ENCODE measurements at regions not wholly inside any gene's neighbourhood (a gene's known extent, or its start where the extent isn't known, plus 50 kb on each side); places are given as distances from the start of the nearest gene placed in this dataset.

DNA sequence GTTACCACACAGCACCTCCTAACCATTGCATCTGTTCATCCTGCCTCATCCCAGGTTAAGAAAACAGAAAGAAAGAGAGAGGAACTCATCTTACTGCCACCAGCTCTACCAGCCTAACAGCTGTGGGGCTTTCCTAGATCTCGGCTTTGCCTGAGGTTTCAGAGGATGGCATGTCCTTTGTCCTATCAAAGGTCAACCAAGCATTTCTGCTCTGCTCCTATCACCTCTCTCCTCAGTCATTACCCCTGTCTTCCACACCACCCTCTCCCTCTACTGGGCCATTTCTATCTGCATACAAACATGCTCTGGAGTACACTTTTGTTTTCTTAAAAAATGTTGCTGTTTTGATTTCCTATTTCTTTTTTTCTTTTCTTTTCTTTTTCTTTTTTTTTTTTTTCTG lies 393.3 kb downstream of the IRS2 start:
- DNase-seq: no peak

DNA sequence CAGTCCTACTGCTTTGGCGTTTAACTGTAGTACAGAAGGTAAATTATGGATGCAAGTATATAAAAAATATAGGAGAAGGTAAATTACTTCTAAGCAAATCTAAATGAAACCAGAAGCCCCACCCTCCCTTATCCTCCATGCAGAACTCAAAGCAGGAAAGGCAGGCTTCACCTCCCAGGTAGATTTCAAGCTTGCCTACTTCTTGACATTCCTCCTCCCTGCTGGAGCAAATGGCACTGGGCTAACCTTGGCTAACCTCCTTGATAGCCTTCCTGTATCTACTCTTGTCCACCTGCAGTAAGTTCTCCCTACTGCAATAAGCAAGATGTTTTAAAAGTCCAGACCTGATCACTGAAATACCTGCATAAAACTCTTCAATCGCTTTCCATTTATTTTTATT lies 396.0 kb downstream of the IRS2 start:
- DNase-seq: no peak

DNA sequence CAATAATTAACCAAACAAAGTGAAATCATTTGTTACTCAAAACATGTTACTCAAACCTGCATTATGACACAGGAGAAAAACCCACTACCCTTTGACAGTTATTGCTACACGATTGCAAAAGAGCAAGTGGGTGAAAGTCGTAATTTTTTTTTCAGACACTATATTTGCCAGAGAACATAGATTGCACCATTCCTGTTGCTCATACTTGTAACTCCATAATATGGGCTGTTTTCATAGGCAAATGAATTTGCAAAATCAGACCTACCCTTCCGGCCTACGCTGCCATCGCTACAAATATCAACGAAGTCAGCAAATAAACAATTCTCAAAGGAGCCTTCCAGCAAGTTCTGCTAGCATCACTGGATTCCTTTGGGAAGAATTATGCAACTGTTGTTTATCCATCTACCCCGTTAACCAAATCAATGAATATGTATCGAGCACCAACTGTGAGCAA lies 396.5 kb downstream of the IRS2 start:
- DNase-seq: peak; percentile 1

DNA sequence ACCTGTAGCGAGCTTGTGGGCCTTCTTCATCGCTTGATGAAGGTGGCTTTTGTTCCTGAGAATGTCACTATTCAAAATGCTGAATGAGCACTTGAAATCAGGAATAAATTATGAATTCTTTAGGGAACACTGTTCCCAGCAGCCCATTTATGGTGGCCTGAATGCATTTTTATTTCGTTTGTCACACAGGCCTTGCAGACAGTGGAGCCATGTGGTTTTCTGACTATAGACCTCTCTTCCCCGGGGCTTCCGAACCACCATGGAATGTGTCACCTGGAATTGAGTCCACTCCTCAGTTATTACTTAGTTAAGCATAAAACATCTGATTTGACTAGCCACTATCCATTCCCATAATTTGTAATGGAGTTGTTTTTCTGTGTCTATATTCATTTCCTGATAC lies 396.9 kb downstream of the IRS2 start:
- no peak for DNase-seq

DNA sequence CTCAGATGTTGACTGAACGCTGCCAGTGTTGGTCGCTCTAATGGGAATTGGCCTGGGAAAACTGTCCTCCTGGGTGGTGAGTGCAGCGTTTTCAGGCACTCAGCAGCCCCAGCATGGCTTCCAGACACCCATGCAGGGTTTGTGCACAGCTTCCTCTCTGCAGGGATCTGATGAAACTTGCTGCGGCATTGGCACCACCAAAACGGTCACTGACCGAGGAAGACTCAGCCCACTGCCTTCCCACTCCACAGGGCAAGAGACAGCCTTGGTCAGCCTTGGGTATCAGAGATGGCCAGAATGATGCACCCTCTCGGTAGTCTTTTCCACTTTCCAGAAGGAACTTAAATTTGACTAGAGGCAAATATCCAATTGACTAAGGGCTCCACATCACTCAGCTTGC lies 398.9 kb downstream of the IRS2 start:
- no peak for DNase-seq

DNA sequence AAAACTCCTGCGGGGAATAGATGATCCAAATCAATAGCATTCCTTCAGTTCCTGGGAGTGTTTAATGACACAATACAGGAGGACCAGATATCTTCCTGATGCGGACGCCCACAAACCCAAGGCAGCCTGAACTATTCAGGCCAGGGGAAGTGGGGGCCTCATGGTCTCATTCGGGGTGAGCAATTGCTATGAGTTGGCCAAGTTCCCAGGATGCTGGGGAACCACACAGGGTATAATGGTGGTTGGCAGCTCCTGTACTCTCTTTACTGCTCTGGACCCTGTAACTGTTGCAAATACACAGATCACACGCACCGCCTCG lies 401.2 kb downstream of the IRS2 start:
- DNase-seq: no peak

DNA sequence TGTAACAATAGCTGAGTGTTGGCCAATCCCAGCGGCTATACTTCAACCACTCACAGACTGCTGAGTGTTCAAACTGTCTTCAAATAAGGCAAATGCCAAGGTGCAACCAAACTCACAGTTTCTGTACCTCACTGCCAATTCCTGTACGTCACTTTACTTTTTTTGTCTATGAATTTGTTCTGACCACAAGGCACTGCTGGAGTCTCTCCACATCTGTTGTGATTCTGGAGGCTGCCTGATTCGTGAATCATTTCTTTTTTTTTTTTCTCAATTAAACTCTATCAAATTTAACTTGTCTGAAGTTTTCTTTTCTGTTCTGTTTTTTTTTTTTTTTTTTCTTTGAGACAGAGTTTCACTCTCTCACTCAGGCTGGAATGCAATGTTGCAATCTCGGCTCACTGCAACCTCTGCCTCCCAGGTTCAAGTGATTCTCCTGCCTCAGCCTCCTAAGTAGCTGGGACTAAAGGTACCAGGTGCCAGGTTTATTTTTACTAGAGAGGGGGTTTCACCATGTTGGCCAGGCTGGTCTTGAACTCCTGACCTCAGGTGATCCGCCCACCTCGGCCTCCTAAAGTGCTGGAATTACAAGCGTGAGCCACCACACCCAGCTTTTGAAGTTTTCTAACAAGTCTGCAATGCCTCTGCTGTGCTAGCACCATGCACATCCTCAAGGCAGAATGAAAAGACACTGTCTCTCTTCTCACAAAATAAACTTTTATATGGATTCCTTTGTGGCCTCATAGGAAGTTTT lies 401.7 kb downstream of the IRS2 start:
- DNase-seq: no peak

DNA sequence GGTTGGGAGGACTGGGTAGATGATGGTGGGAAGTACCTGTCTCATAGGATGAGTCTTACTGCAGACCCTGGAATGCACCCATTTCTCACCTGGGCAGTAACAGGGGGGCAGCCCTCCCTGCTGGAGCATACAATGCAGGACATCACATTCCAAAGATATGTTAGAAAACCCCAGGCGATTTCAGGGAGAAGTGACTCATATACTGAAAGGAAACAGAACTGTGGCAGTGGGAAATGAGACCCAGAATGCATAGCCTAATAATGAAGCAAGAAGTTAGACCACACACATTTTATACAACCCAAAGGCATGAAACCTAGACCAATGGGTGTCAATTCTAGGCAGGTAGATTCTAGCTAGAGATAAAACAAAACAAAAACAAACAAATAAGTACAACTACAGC lies 402.7 kb downstream of the IRS2 start:
- no peak for DNase-seq

DNA sequence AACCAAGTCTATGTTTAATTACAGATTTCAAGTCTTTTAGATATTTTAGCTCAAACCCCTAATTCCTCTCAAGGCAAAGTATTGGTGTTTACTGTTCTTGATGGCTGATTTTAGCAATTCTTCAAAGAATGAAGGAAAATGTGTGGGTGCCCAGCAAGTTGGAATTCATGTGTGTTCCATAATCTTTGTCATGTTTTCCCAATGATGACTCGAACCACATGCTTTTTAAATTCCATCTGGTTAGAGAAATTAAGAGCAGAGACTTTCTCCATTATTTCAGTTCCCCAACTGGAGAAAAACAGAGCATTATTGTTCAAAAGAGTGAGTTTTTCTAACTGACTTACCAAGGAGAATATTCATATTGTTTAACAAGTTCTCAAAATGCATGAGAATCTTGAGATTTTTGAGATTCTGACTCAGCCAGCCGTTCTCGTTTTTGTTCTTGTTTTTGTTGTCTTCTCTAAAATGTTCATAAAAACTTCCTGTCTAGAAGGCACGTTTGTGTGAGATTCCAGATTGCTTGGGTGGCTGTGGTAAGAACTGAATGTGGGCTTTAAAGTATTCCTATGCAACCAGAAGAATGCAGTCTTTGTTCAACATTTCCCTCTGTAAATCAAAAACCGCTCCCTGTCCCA lies 404.7 kb downstream of the IRS2 start:
- no peak for DNase-seq

DNA sequence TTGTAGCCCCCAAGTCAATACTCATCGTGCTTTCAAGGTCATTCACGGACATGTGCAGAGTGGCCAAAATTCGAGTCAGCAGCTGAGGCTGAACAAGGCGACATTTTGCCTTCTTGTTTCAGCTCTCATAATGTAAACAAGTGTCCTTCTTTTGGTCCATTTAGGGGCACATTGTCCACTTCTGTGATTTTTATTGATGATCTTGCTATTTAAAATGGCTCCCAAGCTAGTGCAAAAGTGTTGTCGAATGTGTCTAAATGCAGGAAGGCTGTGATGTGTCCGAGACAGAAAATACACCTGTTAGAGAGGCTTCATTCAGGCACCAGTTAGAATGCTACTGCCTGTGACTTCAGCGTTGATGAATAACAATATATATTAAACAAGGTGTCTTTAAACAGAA lies 405.9 kb downstream of the IRS2 start:
- no peak for DNase-seq

DNA sequence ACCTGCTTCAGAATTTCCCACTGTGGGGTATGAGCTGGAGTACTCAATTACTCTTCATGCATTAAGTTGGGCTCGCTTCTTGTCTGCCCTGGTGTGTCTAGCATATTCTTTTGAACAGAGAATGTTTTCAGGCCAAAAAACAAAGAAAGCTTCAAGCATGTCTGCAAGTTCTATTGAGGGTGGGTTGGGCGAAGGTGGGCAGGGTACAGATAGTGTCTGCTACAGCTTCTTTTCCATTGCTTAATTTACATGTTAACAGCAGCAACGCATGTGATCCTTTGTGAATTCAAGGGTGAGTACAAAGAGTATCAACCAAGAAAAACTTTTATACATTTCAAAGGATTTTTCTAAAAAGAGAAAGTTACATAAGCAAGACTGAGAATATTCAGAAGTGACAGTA lies 406.5 kb downstream of the IRS2 start:
- no peak for DNase-seq

DNA sequence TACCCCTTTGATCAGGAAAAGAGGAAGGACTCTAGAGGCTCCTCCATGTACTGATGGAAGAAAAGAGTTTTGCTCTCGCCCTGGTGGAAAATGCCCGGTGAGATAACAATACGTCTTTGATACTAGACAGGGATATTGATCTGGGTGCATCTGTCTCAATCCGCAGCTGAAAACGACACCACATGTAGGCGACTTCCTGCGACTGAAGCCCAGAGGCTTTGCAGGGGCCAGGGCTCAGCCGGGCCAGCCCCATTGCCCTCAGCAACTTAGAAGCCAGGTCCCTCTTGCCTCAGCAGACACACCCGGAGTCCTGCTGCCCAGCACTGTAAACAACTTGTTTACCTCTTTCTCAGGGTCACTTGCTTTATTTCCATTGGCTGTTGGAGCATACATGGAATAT lies 409.4 kb downstream of the IRS2 start:
- no peak for DNase-seq

DNA sequence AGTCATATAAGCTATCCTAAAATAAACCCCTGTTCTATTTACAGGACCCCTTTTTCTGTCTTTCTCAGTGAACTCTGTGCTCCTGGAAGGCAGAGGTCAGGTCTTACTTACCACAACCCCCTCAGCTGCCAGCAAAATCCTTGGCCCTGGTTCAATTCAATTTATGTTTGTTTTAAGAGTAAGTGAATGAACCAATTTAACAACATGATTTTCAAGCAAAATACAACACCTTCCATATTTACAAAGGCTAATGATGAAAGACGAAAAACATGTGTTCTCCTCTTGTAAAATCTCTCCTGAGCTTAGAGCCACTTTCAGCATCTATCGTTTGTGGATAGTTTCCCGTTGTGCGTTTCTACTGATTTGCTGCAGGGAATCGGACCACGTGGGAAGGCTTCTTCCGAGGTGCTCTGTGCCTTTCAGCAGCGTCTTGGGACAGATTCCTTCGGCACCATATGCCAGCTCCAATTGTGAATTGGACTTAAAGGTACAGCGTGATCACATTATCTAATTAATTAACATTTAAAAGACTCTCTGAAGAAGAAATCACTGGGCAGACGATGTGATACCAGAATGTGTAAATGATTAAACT lies 411.7 kb downstream of the IRS2 start:
- DNase-seq: no peak

DNA sequence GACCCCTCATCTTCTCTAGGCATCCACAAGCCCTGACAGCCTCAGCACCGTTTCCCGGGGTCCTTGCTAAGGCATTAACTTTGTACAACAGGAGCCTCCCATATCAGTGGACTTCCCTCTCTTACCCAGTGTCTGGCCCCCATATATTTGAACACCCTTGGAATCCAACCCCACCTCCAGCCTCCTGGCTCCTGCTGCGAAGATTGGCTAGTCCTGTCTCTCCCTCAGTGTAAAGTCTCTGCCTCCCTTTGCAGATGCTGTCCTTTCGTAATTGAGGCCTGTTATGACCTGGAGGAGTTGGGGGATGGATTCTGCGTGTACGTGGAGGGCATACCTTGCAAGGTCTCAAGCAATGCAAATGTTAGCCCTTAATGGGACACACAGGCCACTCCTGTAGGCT lies 413.7 kb downstream of the IRS2 start:
- DNase-seq: no peak

DNA sequence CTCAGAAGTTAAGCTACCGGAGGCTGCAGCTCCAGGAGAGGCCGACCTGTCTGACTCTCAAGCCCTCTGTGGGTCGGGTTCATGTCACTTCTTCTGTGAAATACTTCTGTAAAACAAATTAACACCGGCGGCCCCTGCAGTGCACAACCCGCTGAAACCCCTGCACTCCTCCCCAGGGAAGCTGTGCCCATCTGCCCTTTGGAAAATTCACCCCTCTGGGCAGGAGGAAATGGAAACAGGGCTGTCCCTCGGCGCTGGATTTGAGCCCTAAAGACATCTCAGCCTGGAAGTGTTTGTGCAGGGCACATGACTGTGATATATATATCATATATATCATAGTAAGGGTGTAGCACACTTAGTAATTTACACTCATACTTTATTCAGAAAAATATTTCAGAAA lies 415.3 kb downstream of the IRS2 start:
- DNase-seq: no peak

DNA sequence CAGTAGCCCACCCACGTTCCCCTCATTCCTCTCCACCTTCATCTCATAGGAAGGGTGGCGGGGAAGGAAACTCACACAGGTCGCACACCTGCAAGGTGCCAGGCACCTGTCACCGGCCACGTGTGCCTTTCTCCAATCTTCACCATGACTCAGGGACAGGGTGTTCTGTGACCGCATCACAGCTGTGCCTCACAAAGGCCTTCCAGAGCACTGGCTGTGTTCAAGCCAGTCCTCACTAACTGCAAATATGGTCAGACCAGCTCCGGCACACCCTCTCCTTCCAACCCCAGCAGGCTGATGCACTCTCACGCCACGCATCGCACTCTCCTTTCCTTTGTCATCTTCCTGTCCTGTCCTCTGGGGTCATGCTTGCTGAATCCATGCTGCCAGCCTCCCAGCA lies 415.9 kb downstream of the IRS2 start:
- DNase-seq: no peak

DNA sequence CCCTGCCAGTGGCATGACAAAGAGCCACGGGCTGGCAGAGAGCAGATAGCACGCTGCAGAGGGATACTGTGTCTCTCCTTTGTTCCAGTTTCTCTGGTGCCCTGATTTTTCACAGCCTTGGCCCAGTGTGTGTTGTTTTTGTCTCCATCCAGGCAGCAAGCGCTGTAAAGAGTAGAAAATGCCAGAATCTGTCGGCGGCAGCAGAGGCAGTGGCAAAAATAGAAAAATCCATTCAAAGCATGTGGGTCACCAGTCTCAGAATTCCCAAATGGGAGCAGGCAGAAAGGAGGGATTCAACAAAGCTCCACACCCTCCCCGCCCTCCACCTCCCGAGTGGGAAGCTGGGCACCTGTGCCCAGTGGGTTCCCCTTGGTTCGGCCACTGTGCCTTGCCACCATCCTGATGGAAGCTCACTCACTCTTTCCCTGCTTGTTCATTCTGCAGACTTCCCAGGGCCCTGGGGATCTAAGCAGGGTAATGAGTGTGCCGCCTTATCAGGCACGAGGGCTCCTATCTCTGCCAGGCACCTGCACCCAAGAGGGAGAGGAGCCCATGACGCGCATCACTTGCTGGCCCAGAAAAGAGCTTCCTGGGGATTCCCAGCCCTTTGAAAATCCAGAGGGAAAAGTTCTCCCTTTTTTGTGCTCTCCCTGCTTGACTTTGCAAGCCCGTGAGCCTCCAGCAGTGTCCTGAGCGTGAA lies 416.9 kb downstream of the IRS2 start:
- DNase-seq: no peak

DNA sequence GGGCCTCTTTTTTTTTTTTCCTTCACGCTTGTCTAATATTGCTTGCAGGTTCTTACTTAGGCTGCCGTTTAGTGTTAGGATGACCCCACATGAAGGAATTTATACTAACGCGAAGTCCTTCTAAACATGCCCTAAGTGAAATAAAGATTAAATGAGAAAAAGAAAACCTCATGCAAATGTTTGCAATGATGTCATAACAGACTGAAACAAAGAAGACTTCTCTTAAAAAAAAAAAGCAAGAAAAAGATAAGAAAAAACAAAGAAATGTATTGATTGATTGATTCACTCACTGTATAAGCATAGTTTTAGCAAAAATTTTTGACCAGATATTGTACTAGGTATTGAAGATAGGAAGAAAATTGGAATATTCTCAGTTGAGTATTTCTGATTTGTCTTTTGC lies 418.2 kb downstream of the IRS2 start:
- no peak for DNase-seq

DNA sequence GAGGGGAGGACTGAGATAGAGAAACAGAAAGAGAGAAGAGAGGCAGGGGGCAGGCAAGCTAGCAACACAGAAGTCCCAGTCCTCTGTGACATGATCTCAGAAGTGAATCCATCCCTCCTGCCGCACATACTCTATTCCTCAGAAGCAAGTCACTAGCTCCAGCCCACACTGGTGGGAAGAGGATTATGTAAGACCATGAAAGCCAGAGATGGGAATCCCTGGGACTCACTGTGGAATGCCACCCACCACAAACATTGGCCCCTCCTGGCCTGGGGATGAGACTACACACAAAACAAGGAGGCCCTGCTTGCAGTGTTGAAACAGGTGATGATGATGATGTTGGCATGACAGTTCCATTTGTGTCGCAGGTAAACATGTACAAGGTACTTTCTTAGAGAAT lies 419.9 kb downstream of the IRS2 start:
- DNase-seq: no peak

DNA sequence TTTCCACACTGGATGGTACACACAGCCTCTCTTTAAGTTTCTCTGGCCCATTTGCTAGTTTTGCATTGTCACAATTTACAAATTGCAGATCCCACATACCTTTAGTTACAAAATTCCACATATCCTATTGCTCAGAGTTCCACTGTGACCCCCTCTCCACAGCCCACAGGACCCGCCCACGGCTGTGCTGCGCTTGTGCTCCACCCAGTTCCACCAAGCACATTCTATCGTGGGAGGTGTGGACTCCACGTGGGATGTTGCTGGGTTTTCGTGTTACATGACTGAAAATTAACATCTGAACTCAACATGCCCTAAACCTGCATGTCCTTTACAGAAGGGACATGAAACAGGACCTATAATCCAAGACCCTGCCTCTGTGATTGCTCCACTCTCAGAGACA lies 423.0 kb downstream of the IRS2 start:
- no peak for DNase-seq

DNA sequence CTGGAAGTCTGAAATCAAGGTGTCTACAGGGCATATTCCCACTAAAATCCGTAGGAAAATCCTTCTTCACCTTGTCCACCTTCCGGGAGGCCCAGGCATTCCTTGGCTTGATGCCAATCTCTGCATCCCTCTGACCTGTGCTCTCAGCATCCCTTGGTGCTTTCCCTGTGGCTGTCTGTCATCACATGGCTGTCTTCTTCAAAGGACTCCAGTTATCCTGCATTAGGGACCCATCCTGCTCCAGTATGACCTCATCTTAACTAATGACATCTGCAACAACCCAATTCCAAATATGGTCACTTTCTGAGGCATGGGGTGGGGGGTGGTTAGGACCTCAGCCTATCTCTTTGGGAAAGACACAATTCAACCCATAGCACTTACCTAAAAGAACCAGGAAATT lies 423.8 kb downstream of the IRS2 start:
- DNase-seq: no peak

DNA sequence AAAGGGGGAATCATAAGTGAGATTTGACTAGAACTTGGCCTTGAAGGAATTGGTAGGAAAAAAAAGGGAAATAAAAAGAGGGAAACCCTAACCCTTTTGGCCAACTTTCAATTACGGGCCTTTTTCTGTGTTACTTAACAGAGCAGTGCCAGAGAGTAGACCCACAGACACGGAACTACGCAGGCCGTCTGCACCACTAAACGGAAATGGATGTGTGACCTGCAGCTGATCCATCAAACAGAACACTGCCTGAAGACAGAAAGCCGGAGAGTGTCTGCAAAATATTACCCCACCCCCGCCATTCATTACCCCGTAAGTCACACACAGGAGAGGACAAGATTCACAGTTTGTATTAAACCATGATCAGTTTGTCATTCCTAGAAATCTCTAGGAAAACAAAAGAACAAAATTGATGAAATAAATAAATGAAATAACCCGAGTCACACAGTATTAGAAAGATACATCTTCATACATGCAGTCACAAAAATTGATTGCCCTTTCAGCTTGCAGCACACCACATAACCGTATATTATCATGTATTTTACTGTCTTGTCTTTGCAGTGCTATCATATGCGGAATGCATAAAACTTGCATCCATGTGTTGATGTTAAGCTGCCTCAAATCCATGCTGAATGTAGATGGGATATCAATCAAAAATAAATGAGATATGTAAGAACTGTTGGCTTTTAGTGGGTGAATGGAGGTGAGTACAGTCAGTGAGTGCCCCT lies 424.7 kb downstream of the IRS2 start:
- DNase-seq: no peak

DNA sequence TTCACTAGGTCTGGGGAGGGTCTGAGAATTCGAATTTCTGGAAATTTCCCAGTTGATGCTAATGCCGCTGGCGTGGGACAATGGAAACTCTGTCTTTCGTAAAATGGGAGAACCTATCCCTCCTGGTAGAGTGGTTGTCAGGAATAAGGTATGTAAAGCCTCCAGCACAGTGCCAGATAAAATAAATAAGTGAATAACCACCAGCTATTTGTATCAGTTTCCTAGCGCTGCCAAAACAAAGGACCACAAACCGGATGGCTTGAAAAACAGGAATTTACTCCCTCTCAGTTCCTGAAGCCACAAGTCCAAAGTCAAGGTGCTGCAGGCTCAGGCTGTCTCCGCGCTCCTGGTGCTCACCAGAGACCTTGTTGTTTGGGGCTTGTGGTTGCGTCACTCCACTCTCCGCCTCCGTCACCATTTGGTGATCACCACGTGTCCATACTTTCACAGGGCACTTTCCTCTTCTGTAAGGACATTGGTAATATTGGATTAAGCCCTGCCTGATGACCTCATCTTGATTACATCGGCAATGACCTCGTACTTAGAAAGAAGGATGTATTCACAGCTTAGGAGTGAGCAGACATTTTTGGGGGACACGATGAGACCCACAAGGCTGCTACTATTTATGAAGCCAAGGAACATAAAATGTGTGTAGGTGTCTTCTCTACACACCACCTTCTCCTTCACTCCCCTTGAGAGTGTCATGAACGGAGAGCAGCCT lies 428.5 kb downstream of the IRS2 start:
- no peak for DNase-seq
